Neural progenitor cell (in vitro differentiated cells): ENCODE measurements at regions not wholly inside any gene's neighbourhood (a gene's known extent, or its start where the extent isn't known, plus 50 kb on each side); places are given as distances from the start of the nearest gene placed in this dataset.
"Not testable (repeated sequence)": the region's sequence is repeated elsewhere in the genome, so short reads cannot be mapped to it uniquely, and the experiment has no call there.

Experiments used
- DNase-seq: peaks from one replicate; pipeline ENCODE4 v3.0.0-alpha.2; 2016; ENCODE audit warnings: low spot score
- H2AFZ ChIP-seq: fragments of 200-600 bp; sonication (generic); replicated peaks from 2 replicates; pipeline ENCODE4 v1.6.1; 2016; ENCODE audit warnings: antibody characterized with exemption
- H3F3A ChIP-seq: fragments of 200-600 bp; sonication (generic); 2 replicates; pipeline ENCODE4 v1.6.1; 2016; ENCODE audit warnings: antibody characterized with exemption, low read depth
- H3K27ac ChIP-seq: fragments of 200-600 bp; sonication (generic); 2 replicates; pipeline ENCODE4 v1.5.1; 2016; ENCODE audit warnings: mild to moderate bottlenecking
- H3K27me3 ChIP-seq: fragments of 200-600 bp; sonication (generic); 2 replicates; pipeline ENCODE4 v1.6.1; 2016; ENCODE audit warnings: mild to moderate bottlenecking, moderate library complexity
- H3K36me3 ChIP-seq: fragments of 200-600 bp; sonication (generic); 2 replicates; pipeline ENCODE4 v1.5.1; 2016
- H3K4me1 ChIP-seq: fragments of 200-600 bp; sonication (generic); 2 replicates; pipeline ENCODE4 v1.6.1; 2016; ENCODE audit warnings: mixed run types
- H3K4me2 ChIP-seq: fragments of 200-600 bp; sonication (generic); 2 replicates; pipeline ENCODE4 v1.6.1; 2016
- H3K4me3 ChIP-seq: fragments of 200-600 bp; sonication (generic); 2 replicates; pipeline ENCODE4 v1.5.1; 2016
- H3K79me2 ChIP-seq: fragments of 200-600 bp; sonication (generic); 2 replicates; pipeline ENCODE4 v1.6.1; 2016; ENCODE audit warnings: low read depth
- H3K9ac ChIP-seq: fragments of 200-600 bp; sonication (generic); 2 replicates; pipeline ENCODE4 v1.6.1; 2016
- H3K9me3 ChIP-seq: fragments of 200-600 bp; sonication (generic); 2 replicates; pipeline ENCODE4 v1.5.1; 2016; ENCODE audit warnings: low read depth
- H4K20me1 ChIP-seq: fragments of 200-600 bp; sonication (generic); 2 replicates; pipeline ENCODE4 v1.6.1; 2016; ENCODE audit warnings: low read depth
- H3K27ac Mint-ChIP-seq: 3 replicates; pipeline ENCODE4 v1.8.0; 2021; ENCODE audit warnings: mixed read lengths
- H3K27me3 Mint-ChIP-seq: 2 replicates; pipeline ENCODE4 v1.8.0; 2022; ENCODE audit warnings: low read depth, mild to moderate bottlenecking, inconsistent platforms, moderate library complexity, mixed read lengths; ENCODE audit not compliant: insufficient read depth
- H3K36me3 Mint-ChIP-seq: 3 replicates; pipeline ENCODE4 v1.8.0; 2021; ENCODE audit warnings: mixed read lengths
- H3K4me1 Mint-ChIP-seq: 3 replicates; pipeline ENCODE4 v1.8.0; 2021; ENCODE audit warnings: mixed read lengths
- H3K4me3 Mint-ChIP-seq: 3 replicates; pipeline ENCODE4 v1.8.0; 2021; ENCODE audit warnings: mild to moderate bottlenecking, moderate library complexity, mixed read lengths
- H3K9me3 Mint-ChIP-seq: 3 replicates; pipeline ENCODE4 v1.8.0; 2020; ENCODE audit warnings: mixed read lengths
- EZH2 ChIP-seq: fragments of 200-600 bp; sonication (generic); IDR thresholded peaks from 2 replicates; pipeline ENCODE4 v1.6.1; 2017; ENCODE audit warnings: antibody characterized with exemption, mild to moderate bottlenecking, moderate library complexity
- EZH2phosphoT487 ChIP-seq: fragments of 200-600 bp; sonication (generic); IDR thresholded peaks from 2 replicates; pipeline ENCODE4 v1.6.1; 2017; ENCODE audit warnings: antibody characterized with exemption
- TF ChIP-seq, protein P1 (sequence below): fragments of 200-600 bp; sonication (generic); IDR thresholded peaks from 2 replicates; pipeline ENCODE4 v1.5.1; 2017; ENCODE audit warnings: antibody characterized with exemption, mild to moderate bottlenecking

GRCh38 chr1:208737161-208737560 lies 493.0 kb upstream of the PLXNA2 start:
- Histone ChIP-seq H2AFZ (no peak overlapping the region), H3K27me3 (no peaks in the 10 kb centered on the region), H4K20me1 (no peaks in the 10 kb centered on the region), H3F3A (no peaks in the 10 kb centered on the region), H3K36me3 (no peaks in the 10 kb centered on the region), H3K79me2 (no peaks in the 10 kb centered on the region), H3K9ac (no peak overlapping the region), H3K27ac (no peak overlapping the region), H3K4me2 (no peak overlapping the region), H3K4me3 (no peak overlapping the region), H3K9me3 (no peaks in the 10 kb centered on the region), H3K4me1 (peaks cover 6% of the 10 kb centered on the region)
- H3K27ac Mint-ChIP-seq = no peak overlapping the region
- no peak for DNase-seq
- no peak overlapping the region for H3K4me3 Mint-ChIP-seq
- H3K27me3 Mint-ChIP-seq = no peaks in the 10 kb centered on the region
- peaks cover 6% of the 10 kb centered on the region for H3K4me1 Mint-ChIP-seq
- H3K36me3 Mint-ChIP-seq = no peaks in the 10 kb centered on the region
- peaks cover 5% of the 10 kb centered on the region for H3K9me3 Mint-ChIP-seq
- TF ChIP-seq EZH2 = no peak
- TF ChIP-seq, protein P1, sequence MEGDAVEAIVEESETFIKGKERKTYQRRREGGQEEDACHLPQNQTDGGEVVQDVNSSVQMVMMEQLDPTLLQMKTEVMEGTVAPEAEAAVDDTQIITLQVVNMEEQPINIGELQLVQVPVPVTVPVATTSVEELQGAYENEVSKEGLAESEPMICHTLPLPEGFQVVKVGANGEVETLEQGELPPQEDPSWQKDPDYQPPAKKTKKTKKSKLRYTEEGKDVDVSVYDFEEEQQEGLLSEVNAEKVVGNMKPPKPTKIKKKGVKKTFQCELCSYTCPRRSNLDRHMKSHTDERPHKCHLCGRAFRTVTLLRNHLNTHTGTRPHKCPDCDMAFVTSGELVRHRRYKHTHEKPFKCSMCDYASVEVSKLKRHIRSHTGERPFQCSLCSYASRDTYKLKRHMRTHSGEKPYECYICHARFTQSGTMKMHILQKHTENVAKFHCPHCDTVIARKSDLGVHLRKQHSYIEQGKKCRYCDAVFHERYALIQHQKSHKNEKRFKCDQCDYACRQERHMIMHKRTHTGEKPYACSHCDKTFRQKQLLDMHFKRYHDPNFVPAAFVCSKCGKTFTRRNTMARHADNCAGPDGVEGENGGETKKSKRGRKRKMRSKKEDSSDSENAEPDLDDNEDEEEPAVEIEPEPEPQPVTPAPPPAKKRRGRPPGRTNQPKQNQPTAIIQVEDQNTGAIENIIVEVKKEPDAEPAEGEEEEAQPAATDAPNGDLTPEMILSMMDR = no peak
- no peak for TF ChIP-seq EZH2phosphoT487

- Histone ChIP-seq H3K4me3 (no peak overlapping the region), H3K27ac (no peak overlapping the region), H3K4me1 (no peaks in the 10 kb centered on the region), H3K36me3 (no peaks in the 10 kb centered on the region), H3K27me3 (no peaks in the 10 kb centered on the region), H4K20me1 (no peaks in the 10 kb centered on the region), H3F3A (no peaks in the 10 kb centered on the region), H3K79me2 (no peaks in the 10 kb centered on the region), H3K9ac (no peak overlapping the region), H2AFZ (no peak overlapping the region), H3K9me3 (no peaks in the 10 kb centered on the region), H3K4me2 (no peak overlapping the region)
- Mint-ChIP-seq H3K4me1 (no peaks in the 10 kb centered on the region), H3K36me3 (no peaks in the 10 kb centered on the region), H3K27me3 (no peaks in the 10 kb centered on the region), H3K4me3 (no peak overlapping the region), H3K27ac (no peak overlapping the region), H3K9me3 (peaks cover 5% of the 10 kb centered on the region)
- DNase-seq = no peak
- TF ChIP-seq EZH2 (no peak), EZH2phosphoT487 (no peak)
- TF ChIP-seq, protein P1 = no peak
Measured at GRCh38 chr1:208737922-208738321, 493.7 kb upstream of the PLXNA2 start.

GRCh38 chr1:208739636-208740035 lies 495.5 kb upstream of the PLXNA2 start:
- H3K79me2 ChIP-seq, H3K36me3 ChIP-seq, H3K27ac ChIP-seq, H4K20me1 ChIP-seq, H3K9me3 ChIP-seq, H2AFZ ChIP-seq, H3K4me1 ChIP-seq, H3K4me2 ChIP-seq, H3K27me3 Mint-ChIP-seq, H3K27ac Mint-ChIP-seq, H3K4me3 ChIP-seq, H3K4me3 Mint-ChIP-seq, H3K36me3 Mint-ChIP-seq, H3K9ac ChIP-seq, H3K27me3 ChIP-seq, H3F3A ChIP-seq, DNase-seq, H3K4me1 Mint-ChIP-seq, H3K9me3 Mint-ChIP-seq: not testable (repeated sequence)

GRCh38 chr1:208741296-208741695 lies 497.1 kb upstream of the PLXNA2 start:
- Mint-ChIP-seq H3K27ac (no peak overlapping the region), H3K4me1 (no peaks in the 10 kb centered on the region), H3K36me3 (no peaks in the 10 kb centered on the region), H3K4me3 (no peak overlapping the region), H3K9me3 (peaks cover 5% of the 10 kb centered on the region), H3K27me3 (no peaks in the 10 kb centered on the region)
- no peak overlapping the region for H3K9ac ChIP-seq
- H3K27me3 ChIP-seq = no peaks in the 10 kb centered on the region
- H3K79me2 ChIP-seq = no peaks in the 10 kb centered on the region
- TF ChIP-seq EZH2phosphoT487 (no peak), EZH2 (no peak)
- TF ChIP-seq, protein P1 = no peak
- H3F3A ChIP-seq = no peaks in the 10 kb centered on the region
- no peaks in the 10 kb centered on the region for H4K20me1 ChIP-seq
- H3K9me3 ChIP-seq = no peaks in the 10 kb centered on the region
- no peak for DNase-seq
- H3K36me3 ChIP-seq = no peaks in the 10 kb centered on the region
- no peak overlapping the region for H2AFZ ChIP-seq
- no peak overlapping the region for H3K4me3 ChIP-seq
- H3K27ac ChIP-seq = no peak overlapping the region
- H3K4me2 ChIP-seq = no peak overlapping the region
- H3K4me1 ChIP-seq = no peaks in the 10 kb centered on the region
